GM12892 (cell line): ENCODE measurements at regions not wholly inside any gene's neighbourhood (a gene's known extent, or its start where the extent isn't known, plus 50 kb on each side); places are given as distances from the start of the nearest gene placed in this dataset.

ENCODE experiments used
- DNase-seq: peaks from one replicate; pipeline ENCODE4 v3.0.0; 2011; ENCODE audit not compliant: insufficient read length
- FAIRE-seq: peaks from 2 replicates; lab custom pipeline; 2011; peaks lifted over from hg19 to GRCh38; lab: Jason Lieb, UNC
- POLR2A ChIP-seq: IDR thresholded peaks from 2 replicates; pipeline ENCODE4 v1.6.1; 2011; ENCODE audit warnings: low read depth, low read length, control low read depth
- POLR2AphosphoS5 ChIP-seq: IDR thresholded peaks from 2 replicates; pipeline ENCODE4 v1.6.1; 2011; ENCODE audit warnings: low read depth, low read length, control low read depth
- TAF1 ChIP-seq: IDR thresholded peaks from 2 replicates; pipeline ENCODE4 v1.6.1; 2011; ENCODE audit warnings: low read depth, mild to moderate bottlenecking, control low read depth, low read length, borderline replicate concordance

- TF ChIP-seq TAF1 = no peak
- TF ChIP-seq POLR2A = no peak
- no peak for TF ChIP-seq POLR2AphosphoS5
- no peak for FAIRE-seq
- DNase-seq = no peak
These were observed 294.4 kb downstream of the SOX9 start for GRCh38 chr17:72414967-72415853.

DNA sequence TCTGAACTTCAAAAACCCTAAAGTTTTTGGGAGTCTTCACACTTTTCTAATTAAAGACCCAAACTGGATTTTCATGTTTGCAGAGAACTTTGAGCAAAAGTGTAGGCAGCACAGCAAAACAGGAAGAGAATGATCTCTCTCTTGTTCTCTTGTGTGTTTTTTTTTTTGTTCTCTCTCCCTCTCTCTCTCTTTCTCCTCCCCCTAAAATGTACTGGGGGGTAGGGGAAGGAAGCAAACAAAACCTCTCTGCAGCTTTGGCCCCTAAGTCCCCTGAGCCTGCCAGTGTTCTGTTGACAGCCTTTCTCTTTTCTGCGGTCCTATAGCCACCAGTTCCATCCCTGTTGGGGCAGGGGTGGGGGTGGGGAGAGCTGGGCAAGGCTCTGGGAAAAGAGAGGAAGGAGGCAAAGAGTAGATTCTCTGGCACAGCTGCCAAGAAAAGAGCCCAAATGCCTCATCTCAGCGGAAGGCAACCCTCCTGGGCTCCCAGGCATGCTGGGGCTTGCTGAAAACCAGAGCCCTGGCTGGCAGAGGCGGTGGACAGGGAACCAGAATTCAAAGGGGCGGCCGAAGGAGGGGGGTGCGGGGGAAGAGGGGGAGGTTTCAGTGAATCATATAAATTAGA, 295.3 kb downstream of the SOX9 start:
- DNase-seq (no peak), FAIRE-seq (no peak)
- TF ChIP-seq POLR2A (no peak), TAF1 (no peak), POLR2AphosphoS5 (no peak)

DNA sequence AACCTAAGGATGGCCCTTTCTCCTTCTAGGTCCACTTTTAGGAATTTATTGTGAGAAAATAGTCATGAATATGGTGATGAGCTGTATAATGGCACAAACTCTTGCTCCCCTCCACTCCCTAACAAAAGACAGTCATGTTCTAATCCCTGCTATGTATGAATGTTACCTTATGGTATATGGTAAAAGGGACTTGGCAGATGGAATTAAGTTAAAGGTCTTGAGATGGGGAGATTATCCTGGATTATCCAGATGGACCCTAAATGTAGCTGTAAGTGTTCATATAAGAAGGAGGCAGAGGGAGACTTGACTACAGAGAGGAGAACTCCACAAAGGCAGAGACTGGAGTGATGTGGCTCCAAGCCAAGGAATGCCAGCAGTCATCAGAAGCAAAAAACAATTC, 296.1 kb downstream of the SOX9 start:
- no peak for TF ChIP-seq POLR2A
- TF ChIP-seq TAF1 = no peak
- no peak for TF ChIP-seq POLR2AphosphoS5
- DNase-seq (no peak), FAIRE-seq (no peak)

- no peak for DNase-seq
- no peak for TF ChIP-seq POLR2AphosphoS5
- TF ChIP-seq TAF1 = no peak
- TF ChIP-seq POLR2A = no peak
- FAIRE-seq = no peak
These were observed 296.8 kb downstream of the SOX9 start for GRCh38 chr17:72417627-72418026.

DNA sequence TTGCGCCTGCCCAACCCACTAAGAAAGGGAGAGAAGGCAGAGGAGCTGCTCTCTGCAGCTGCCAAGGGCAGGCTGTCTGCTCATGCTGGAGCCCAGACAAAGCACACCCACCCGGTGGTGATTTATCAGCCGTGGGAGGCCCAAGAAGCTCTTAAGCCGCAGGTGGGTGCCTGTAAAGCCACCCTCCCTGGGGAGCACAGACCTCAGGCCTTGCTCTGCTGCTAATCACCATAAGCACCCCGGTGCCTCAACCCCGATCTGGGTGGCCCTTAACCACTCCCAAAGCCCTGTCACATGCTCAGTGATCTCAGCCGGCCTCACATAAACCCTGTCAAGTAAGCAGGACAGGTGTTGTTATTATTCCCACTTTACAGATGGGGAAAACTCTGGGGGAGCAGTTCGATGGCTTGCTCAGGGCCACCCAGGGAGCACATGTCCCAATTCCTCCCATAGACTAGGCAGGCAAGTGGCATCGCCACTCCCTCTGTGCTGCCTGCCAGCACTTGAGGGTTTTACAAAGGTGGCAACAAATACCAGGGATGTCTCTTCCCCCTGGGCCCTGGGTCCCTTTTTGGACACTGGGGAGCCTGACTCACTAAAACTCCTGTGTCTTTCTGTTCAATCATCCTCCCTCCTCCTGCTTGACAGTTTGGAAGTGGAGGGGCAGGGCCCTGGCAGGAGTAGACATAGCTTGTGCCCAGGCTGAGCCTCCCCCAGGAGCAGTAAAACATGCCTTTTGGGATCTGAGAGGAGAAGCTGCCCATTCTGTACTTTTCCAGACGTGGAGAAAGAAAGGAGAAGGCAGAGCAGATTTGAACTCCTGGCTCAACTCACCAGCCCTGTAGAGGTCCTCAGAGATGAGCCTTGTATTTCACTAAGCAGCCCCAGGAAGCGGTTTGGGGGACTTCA, 299.3 kb downstream of the SOX9 start:
- FAIRE-seq (peak; percentile 94), DNase-seq (peak; percentile 45)
- TF ChIP-seq POLR2A (no peak; the same call in 1 of the 2 replicates), TAF1 (0 out of 2 replicates have a peak, but pooled peaks have one; percentile 6), POLR2AphosphoS5 (no peak)

DNA sequence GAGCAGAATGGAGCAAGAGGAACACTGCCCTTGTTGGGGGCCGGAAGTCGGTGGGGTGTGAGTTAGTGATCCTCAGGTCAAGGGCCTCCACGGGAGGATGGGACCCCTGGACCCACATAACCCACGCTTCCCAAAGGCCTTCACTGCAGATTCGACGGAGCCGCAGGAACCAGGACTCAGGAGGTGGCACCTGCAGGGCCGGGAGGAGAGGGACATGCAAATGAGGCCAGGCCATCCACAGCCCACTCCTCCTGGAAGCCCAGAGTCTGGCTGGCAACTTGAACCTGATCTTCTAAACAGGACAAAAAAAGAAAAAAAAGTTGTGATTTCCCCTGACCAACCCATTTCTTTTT, 299.9 kb downstream of the SOX9 start:
- DNase-seq (no peak), FAIRE-seq (peak; percentile 38)
- TF ChIP-seq TAF1 (no peak), POLR2A (no peak), POLR2AphosphoS5 (no peak)

DNA sequence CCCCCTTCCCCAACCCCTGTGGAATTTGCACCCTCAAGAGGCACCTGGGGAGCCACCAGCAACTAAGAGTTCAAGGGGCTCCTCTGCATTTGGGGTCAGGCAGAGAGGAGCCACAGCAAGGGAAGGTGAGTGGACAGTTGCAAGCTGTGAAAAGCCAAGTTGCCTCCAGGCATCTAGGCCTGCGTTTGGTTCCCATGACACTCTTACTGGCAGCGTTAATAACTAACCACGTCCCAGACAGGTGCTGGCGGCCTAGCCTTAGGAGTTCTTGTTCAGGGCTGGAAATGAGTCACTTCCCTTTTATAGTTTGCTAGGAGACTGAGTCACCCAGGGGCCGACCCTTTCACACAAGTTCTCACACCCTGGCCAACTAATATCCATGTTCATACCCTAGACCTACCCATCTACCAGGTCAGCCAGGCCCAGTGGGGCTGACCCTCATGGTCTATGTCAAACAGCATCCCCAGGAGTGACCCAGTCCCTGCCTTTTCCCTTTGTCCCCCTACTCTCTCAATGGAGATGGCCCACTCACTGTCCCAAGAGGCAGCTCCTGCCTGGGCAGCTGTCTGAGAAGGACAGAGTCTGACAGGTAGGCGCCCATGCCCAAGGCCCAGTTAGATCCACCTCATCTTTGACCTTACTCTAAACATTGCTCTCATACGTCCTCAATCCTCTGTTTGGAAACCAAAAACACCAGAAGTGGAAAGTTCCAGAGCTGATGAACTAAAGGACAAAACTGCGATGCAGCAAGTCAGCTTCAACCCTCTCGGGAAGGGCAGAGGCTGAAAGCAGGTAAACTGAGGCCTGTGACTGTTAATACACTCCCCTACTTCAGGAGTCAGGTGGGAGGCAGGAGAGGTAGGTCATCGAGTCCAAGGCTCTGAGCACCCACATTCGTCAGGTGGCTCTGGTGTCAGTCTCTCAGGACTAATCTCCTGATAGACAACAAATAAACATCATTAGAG, 300.6 kb downstream of the SOX9 start:
- DNase-seq (peak; percentile 59), FAIRE-seq (peak; percentile 90)
- peak; percentile 67 for TF ChIP-seq POLR2AphosphoS5
- TF ChIP-seq POLR2A = peak; percentile 57; the same call in 1 of the 2 replicates
- 0 out of 2 replicates have a peak, but pooled peaks have one; percentile 42 for TF ChIP-seq TAF1

DNA sequence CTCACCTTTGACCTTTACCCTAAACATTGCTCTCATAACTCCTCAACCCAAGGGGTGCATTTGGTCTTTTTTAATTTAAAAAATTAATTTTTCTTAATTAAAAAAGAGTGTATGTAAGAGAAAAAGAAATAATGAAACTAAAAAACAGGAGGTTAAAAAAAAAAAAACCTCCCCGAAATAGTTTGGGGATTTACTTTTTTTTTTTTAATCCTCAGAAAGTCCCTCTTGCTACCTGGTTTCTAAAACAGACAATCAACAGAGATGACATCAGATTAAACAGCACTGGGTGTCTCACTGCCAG, 301.3 kb downstream of the SOX9 start:
- no peak for FAIRE-seq
- no peak for DNase-seq
- TF ChIP-seq POLR2A (no peak), POLR2AphosphoS5 (no peak), TAF1 (no peak)

DNA sequence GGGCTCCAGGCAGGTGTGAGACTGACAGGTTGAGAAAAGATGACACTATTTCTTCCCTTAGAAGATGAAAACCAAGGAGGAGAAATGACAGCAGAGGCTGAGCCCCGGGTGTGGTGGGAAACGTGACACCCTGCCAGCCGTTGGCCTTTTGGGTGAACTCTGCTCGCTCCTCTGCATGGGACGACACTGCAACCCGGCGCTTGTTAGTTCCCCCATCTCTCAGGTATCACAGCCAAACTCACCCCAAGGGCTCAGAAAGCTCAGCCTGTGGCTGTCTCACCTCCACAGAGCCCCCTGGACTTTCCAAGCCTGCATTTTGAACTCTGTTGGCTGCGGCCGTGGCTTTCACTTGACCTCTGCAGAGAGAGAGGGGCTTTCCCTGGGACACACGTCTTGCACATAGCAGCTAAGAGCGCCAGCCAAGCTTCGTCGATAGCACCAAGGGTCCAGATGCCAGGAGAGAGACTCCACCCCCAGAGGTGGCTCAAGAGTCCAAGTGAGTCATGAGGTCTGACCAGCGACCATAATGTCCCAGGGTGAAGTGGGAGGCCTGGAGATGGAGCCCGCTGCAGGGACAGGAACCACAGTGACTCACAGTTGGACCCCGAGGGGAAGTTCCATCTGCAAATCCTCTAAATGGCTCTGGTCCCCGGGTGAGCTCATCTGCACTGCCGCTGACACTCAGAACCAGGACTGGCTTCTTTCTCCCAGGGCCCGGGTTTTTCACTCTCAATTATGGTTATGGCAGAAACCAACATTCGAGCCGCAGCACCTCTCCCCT, 301.9 kb downstream of the SOX9 start:
- FAIRE-seq = peak; percentile 88

GRCh38 chr17:72423286-72423589, 302.4 kb downstream of the SOX9 start:
- FAIRE-seq (peak; percentile 72), DNase-seq (no peak)
- TF ChIP-seq POLR2AphosphoS5 = peak; percentile 16; the same call in 1 of the 2 replicates
- no peak for TF ChIP-seq TAF1
- no peak; the same call in 1 of the 2 replicates for TF ChIP-seq POLR2A

More for the DNA sequence above, 301.9 kb downstream of the SOX9 start:
- TF ChIP-seq TAF1 (peak; percentile 61; the same call in 1 of the 2 replicates), POLR2A (0 out of 2 replicates have a peak, but pooled peaks have one; percentile 53), POLR2AphosphoS5 (peak; percentile 58; the same call in 1 of the 2 replicates)
- DNase-seq = peak; percentile 41

DNA sequence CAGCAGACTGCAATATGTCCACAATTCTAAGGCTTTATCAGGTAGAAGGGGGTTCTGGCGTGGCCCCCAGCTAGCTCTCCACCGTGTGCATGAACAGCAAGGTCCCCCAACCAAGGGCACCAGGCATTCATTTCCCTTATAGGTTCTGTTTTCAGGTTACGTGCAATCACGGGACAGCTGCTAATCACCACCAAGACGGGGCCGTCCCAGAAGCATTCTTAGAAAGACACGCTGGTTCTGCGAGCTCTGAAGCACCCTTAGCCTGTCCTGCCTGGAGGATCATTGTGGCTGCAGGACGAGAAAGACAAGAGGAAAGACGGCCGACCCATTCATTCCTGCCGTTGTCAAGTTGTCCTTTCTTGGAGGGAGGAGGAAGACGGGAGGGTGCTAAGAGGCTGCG, 302.9 kb downstream of the SOX9 start:
- TF ChIP-seq TAF1 = no peak
- TF ChIP-seq POLR2AphosphoS5 = 0 out of 2 replicates have a peak, but pooled peaks have one; percentile 2
- peak; percentile 53 for FAIRE-seq
- DNase-seq = no peak
